Stomach (tissue), 8 donors: ENCODE measurements at regions not wholly inside any gene's neighbourhood (a gene's known extent, or its start where the extent isn't known, plus 50 kb on each side); places are given as distances from the start of the nearest gene placed in this dataset.
A peak's percentile ranks its signal among the peaks of the same experiment; 100 is the strongest.

Experiments
- DNase-seq, 2 donors: peaks; one replicate each; pipeline versions ENCODE4 v3.0.0 to v3.0.0-alpha.2; 2013 to 2019
- H3K27ac ChIP-seq, 5 donors: fragments of 200-600 bp in 4 of 5; sonication (generic) in 4 of 5; one replicate each; pipeline ENCODE4 v1.5.1; 2013 to 2019; ENCODE audit warnings: mild to moderate bottlenecking in 1 of 5, moderate library complexity in 1 of 5
- H3K27me3 ChIP-seq, 3 donors: fragments of 200-600 bp; sonication (generic); one replicate each; pipeline ENCODE4 v1.5.1; 2017 to 2019; ENCODE audit warnings: mixed run types in 1 of 3
- H3K36me3 ChIP-seq, 4 donors: fragments of 200-600 bp; sonication (generic); 1 replicate in 3 of 4; 2 replicates in 1 of 4; pipeline ENCODE4 v1.5.1; 2016 to 2019
- H3K4me1 ChIP-seq, 4 donors: fragments of 200-600 bp; sonication (generic); one replicate each; pipeline ENCODE4 v1.5.1; 2016 to 2019
- H3K4me3 ChIP-seq, 4 donors: fragments of 200-600 bp; sonication (generic) in 3 of 4; one replicate each; pipeline ENCODE4 v1.5.1; 2016 to 2019; ENCODE audit warnings: mild to moderate bottlenecking in 1 of 4
- H3K9me3 ChIP-seq, 4 donors: fragments of 200-600 bp; sonication (generic); one replicate each; pipeline ENCODE4 v1.5.1; 2016 to 2019
- EP300 ChIP-seq: sonication (generic); formaldehyde crosslinking; IDR thresholded peaks from one replicate; pipeline ENCODE4 v1.6.1; 2017; ENCODE audit warnings: antibody characterized with exemption
- POLR2A ChIP-seq, 4 donors: fragments of 450-650 bp; IDR thresholded peaks; one replicate each; pipeline ENCODE4 v1.6.1; 2016; ENCODE audit warnings: antibody characterized with exemption in 4 of 4, control low read depth in 2 of 4, mild to moderate bottlenecking in 1 of 4, moderate library complexity in 1 of 4
- POLR2AphosphoS5 ChIP-seq, 3 donors: sonication (generic); formaldehyde crosslinking; IDR thresholded peaks; one replicate each; pipeline ENCODE4 v1.6.1; 2016; ENCODE audit warnings: antibody characterized with exemption in 3 of 3
- WGBS, 5 donors: extraction: QIAGEN DNeasy Blood & Tissue Kit in 3 of 5; methylation state at CpG; one replicate each; pipeline versions ENCODE4 v1.1.5 to v1.1.7; 2013 to 2018; 5-methylcytosine and 5-hydroxymethylcytosine counted together
- intact Hi-C: fragments of 100-400 bp; cut with DNase I; formaldehyde crosslinking; loops from one replicate; pipeline ENCODE4 v1.15.1; 2023; ENCODE audit warnings: low total_unique reads
- TF ChIP-seq, protein P1 (sequence below), 7 experiments: fragments of 450-650 bp in 4 of 7; fragments of 200-600 bp in 3 of 7; sonication (generic) in 3 of 7; IDR thresholded peaks; one replicate each; pipeline ENCODE4 v1.5.1; 2016 to 2019; ENCODE audit warnings: antibody characterized with exemption in 7 of 7, control low read depth in 2 of 7, mild to moderate bottlenecking in 1 of 7
- donor health status: healthy with polysubstance abuse.
- donor health status: Bipolar disorder and iron deficiency.
- donor health status: healthy.

- Histone ChIP-seq H3K27ac (no peak overlapping the region), H3K36me3 (no peaks in the 10 kb centered on the region), H3K4me3 (no peak overlapping the region), H3K9me3 (peaks cover 0 to 5% (median 0%) of the 10 kb centered on the region in 4 donors), H3K4me1 (peaks cover 0 to 17% (median 8%) of the 10 kb centered on the region in 4 donors), H3K27me3 (peaks cover 0 to 80% (median 8%) of the 10 kb centered on the region in 3 donors)
- intact Hi-C loops = no loop called here
- TF ChIP-seq, protein P1, sequence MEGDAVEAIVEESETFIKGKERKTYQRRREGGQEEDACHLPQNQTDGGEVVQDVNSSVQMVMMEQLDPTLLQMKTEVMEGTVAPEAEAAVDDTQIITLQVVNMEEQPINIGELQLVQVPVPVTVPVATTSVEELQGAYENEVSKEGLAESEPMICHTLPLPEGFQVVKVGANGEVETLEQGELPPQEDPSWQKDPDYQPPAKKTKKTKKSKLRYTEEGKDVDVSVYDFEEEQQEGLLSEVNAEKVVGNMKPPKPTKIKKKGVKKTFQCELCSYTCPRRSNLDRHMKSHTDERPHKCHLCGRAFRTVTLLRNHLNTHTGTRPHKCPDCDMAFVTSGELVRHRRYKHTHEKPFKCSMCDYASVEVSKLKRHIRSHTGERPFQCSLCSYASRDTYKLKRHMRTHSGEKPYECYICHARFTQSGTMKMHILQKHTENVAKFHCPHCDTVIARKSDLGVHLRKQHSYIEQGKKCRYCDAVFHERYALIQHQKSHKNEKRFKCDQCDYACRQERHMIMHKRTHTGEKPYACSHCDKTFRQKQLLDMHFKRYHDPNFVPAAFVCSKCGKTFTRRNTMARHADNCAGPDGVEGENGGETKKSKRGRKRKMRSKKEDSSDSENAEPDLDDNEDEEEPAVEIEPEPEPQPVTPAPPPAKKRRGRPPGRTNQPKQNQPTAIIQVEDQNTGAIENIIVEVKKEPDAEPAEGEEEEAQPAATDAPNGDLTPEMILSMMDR (IDR thresholded peaks at IDR 0.05) = no peak
- TF ChIP-seq EP300 = no peak
- no peak for TF ChIP-seq POLR2A (IDR thresholded peaks at IDR 0.05)
- TF ChIP-seq POLR2AphosphoS5 (IDR thresholded peaks at IDR 0.05) = no peak
- peak in 1 of 2 donors; percentile 17 for DNase-seq
- WGBS, 5 donors = 66 to 86% (median 72%) methylated on average over 12 to 13 of the region's 13 CpGs
Measured at GRCh38 chr17:73787076-73788059, 143.1 kb upstream of the SDK2 start.

- peaks cover 0 to 76% (median under 1%) of the 10 kb centered on the region in 3 donors for H3K27me3 ChIP-seq
- peaks cover 0 to 17% (median 8%) of the 10 kb centered on the region in 4 donors for H3K4me1 ChIP-seq
- no peak overlapping the region for H3K27ac ChIP-seq
- H3K9me3 ChIP-seq = peaks cover 0 to 5% (median 0%) of the 10 kb centered on the region in 4 donors
- intact Hi-C loops = no loop called here
- no peak overlapping the region for H3K4me3 ChIP-seq
- TF ChIP-seq, protein P1 (IDR thresholded peaks at IDR 0.05) = no peak
- no peak for TF ChIP-seq POLR2AphosphoS5 (IDR thresholded peaks at IDR 0.05)
- no peak for TF ChIP-seq POLR2A (IDR thresholded peaks at IDR 0.05)
- no peak for TF ChIP-seq EP300
- 75 to 85% (median 84%) methylated on average over 4 of the region's 4 CpGs for WGBS, 5 donors
- no peak for DNase-seq
- no peaks in the 10 kb centered on the region for H3K36me3 ChIP-seq
Measured at GRCh38 chr17:73788111-73788510, 143.9 kb upstream of the SDK2 start.

DNA sequence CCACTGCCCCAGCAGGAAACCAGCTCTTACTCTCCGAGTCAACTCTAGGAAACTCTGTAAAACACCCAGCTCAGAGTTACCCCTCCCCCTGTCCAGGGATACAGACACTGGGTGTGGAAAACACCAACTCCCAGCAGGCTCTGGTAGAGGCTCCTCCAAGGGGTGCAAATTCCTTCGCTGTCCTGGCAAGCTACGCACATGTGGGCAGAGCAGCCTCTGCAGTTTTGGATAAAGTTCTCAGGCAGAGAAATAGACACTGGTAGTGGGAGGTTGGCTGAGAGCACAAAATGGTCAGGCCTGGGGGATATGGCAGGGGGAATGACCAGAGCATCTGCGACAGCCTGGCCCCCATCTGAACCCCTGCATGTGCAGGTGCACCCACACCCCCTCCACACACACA, 146.9 kb upstream of the SDK2 start:
- no peak for DNase-seq
- Histone ChIP-seq H3K9me3 (peaks cover 0 to 5% (median 0%) of the 10 kb centered on the region in 4 donors), H3K27me3 (peaks cover 0 to 58% (median 0%) of the 10 kb centered on the region in 3 donors), H3K36me3 (no peaks in the 10 kb centered on the region), H3K4me1 (peaks cover 0 to 18% (median 4%) of the 10 kb centered on the region in 4 donors), H3K27ac (no peak overlapping the region), H3K4me3 (no peak overlapping the region)
- intact Hi-C loops = no loop called here
- 71 to 90% (median 84%) methylated on average over 3 to 4 of the region's 4 CpGs for WGBS, 5 donors
- no peak for TF ChIP-seq POLR2AphosphoS5 (IDR thresholded peaks at IDR 0.05)
- no peak for TF ChIP-seq EP300
- TF ChIP-seq POLR2A (IDR thresholded peaks at IDR 0.05) = no peak
- TF ChIP-seq, protein P1 (IDR thresholded peaks at IDR 0.05) = no peak

- H3K27me3 ChIP-seq = peaks cover 0 to 53% (median 0%) of the 10 kb centered on the region in 3 donors
- no peak overlapping the region for H3K4me3 ChIP-seq
- H3K36me3 ChIP-seq = no peaks in the 10 kb centered on the region
- TF ChIP-seq POLR2AphosphoS5 (IDR thresholded peaks at IDR 0.05) (no peak), POLR2A (IDR thresholded peaks at IDR 0.05) (no peak), EP300 (no peak)
- TF ChIP-seq, protein P1 (IDR thresholded peaks at IDR 0.05) = no peak
- WGBS, 5 donors = 78 to 89% (median 82%) methylated on average over 6 of the region's 6 CpGs
- intact Hi-C loops = no loop called here
- peaks cover 0 to 5% (median 0%) of the 10 kb centered on the region in 4 donors for H3K9me3 ChIP-seq
- DNase-seq = no peak
- peaks cover 0 to 18% (median 5%) of the 10 kb centered on the region in 4 donors for H3K4me1 ChIP-seq
- no peak overlapping the region for H3K27ac ChIP-seq
Measured at GRCh38 chr17:73791631-73792030, 147.4 kb upstream of the SDK2 start.
